ENCODE measurements at regions not wholly inside any gene's neighbourhood (a gene's known extent, or its start where the extent isn't known, plus 50 kb on each side); places are given as distances from the start of the nearest gene placed in this dataset.

DNA sequence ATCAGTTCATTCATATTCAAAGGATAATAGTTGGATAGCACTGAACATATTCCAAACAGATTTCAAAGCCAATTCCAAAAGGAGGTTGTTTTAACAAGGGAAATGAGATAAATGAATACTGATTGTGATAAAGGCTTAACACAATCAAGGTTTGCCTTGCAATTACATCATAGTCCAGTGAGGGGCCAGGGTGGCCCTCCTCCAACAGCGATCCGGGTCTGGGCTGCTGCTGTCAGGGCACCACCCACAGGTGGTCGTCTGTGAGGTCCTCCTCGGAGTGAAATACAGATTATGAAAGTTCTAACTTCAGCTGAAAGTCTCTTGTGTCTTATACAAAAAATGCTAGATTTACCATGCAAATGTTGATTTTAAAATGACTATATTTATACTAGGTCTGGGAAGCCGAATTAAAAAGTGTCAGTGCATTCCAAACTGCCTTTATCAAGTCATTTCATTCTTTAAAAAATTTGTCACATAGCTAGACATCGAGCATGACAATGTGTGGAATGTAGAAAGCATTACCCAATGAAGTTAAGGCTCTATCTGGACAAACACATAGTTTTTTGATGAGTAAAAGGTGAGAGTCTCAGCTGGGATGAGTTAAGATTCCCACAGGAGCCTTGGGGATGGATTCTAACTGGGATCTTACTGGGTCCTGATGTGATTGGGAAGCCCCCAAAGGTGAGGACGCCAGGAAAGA, 65.9 kb upstream of the SLC22A23 start:
- DNase-seq (ENCODE audit: extremely low read depth, low read depth), result no peak
- no peak overlapping the region for H3K4me3 ChIP-seq (replicated peaks; ENCODE audit: low read depth, low read length)
- TF ChIP-seq, protein P1, sequence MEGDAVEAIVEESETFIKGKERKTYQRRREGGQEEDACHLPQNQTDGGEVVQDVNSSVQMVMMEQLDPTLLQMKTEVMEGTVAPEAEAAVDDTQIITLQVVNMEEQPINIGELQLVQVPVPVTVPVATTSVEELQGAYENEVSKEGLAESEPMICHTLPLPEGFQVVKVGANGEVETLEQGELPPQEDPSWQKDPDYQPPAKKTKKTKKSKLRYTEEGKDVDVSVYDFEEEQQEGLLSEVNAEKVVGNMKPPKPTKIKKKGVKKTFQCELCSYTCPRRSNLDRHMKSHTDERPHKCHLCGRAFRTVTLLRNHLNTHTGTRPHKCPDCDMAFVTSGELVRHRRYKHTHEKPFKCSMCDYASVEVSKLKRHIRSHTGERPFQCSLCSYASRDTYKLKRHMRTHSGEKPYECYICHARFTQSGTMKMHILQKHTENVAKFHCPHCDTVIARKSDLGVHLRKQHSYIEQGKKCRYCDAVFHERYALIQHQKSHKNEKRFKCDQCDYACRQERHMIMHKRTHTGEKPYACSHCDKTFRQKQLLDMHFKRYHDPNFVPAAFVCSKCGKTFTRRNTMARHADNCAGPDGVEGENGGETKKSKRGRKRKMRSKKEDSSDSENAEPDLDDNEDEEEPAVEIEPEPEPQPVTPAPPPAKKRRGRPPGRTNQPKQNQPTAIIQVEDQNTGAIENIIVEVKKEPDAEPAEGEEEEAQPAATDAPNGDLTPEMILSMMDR (IDR thresholded peaks at IDR 0.05; ENCODE audit: low read depth, low read length, missing control alignments), result no peak

DNA sequence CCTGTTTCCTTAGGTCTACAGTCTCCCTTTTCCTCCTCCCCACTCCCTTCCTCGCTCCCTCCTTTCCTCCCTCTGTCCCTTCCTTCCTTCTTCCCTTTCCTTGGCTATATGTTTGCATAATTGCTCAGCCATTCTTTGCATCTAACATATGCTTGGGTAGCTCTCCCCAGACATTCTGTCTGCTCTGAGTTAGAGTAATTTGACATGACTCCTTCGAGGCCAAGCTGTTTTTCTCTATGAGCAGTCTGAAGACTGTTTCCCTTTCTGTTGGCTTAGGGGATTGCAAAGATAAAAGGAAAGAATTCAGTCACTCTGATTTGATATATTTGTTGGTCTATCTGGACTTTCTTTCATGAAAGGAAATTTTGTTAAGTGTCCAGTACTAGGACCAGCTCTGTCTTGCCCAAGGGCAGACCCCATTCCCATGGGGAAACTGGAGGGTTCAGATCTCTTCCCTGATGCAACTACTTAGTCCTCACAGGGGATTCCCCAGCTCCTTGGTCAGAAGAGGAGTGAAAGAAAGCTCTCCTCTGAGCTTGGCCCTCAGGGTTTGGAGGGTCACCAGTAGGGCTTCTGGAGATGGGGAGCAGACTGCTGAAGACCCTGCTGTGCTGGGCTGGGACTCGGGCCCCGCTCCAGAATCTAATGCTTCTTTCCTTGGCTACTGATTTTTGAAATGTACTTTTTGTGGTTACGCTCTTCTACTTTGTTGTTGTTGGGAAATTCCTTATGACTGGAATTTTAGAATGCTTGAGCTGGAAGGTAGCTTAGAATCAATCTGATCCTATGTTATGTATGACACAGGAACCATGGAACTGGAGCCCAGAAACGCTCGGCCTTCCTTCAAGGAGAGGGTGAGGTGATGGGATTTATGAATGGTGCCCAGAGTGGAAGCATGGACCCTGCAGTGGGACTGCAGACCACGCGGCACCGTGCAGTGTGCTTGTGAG, 63.7 kb upstream of the SLC22A23 start:
- no peak for DNase-seq (ENCODE audit: extremely low read depth, low read depth)
- TF ChIP-seq, protein P1 (IDR thresholded peaks at IDR 0.05; ENCODE audit: low read depth, low read length, missing control alignments), result no peak
- H3K4me3 ChIP-seq (replicated peaks; ENCODE audit: low read depth, low read length), result no peak overlapping the region

DNA sequence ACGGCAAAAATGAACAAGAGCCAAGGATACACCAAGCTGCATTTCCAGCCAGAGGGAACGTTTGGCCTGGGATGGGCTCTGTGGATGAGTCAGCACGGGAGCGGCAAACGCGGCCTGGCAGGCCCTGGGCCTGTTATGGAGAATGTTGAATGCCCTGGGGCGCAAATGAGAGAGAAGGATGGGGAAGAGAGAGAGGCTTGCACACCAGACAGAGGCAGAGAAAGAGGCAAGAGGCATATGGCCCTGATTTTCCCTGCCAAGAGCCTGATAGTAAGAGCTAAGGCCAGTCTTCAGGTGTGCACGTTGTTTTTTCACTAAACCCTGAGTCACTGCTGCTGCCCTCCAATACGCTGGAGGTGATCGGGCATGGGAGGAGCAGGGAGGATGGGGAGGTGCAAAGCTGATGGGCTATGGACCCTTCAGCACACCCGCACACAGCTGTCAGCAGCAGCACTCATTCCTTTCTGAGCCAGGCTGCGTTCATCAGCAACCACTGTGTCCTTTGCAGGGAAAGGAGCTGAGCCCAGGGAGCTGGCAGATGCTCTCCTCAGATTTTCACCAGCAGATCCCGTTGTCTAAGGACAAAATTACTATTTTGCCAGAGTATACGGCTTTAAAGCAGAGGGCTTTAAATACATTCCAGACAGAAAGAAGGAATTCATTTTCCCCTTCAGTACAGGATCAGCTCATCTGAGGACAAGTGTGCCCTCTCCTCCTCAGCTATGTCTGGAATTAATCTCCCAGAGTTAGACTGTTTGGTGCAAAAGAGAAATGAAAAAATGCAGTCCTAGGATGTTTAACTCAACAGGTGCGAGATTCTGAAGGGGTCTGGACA, 61.7 kb upstream of the SLC22A23 start:
- peak; percentile 71 for DNase-seq (ENCODE audit: extremely low read depth, low read depth)
- H3K4me3 ChIP-seq (replicated peaks; ENCODE audit: low read depth, low read length), result no peak overlapping the region
- TF ChIP-seq, protein P1 (IDR thresholded peaks at IDR 0.05; ENCODE audit: low read depth, low read length, missing control alignments), result no peak

DNA sequence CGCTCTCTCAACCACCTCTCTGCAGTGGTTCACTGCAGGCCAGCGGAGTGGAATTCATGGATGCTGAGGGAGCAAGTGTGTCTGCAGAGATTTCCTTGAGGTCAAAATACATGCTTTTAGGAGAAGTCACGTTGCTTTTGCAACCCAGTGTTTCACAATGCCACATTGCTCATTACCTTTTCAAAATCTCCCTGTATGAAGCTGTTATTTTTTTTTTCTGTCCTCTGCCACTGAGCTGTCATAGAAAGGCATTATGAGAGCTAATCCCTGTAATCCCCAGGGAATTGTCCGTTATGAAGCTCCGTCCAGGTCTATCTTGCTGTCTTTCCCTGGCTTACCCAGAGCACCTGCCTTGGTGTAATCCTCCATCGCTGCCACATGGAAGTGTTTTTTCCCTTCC, 60.5 kb upstream of the SLC22A23 start:
- TF ChIP-seq, protein P1 (IDR thresholded peaks at IDR 0.05; ENCODE audit: low read depth, low read length, missing control alignments), result no peak
- no peak overlapping the region for H3K4me3 ChIP-seq (replicated peaks; ENCODE audit: low read depth, low read length)
- DNase-seq (ENCODE audit: extremely low read depth, low read depth), result peak; percentile 22

DNA sequence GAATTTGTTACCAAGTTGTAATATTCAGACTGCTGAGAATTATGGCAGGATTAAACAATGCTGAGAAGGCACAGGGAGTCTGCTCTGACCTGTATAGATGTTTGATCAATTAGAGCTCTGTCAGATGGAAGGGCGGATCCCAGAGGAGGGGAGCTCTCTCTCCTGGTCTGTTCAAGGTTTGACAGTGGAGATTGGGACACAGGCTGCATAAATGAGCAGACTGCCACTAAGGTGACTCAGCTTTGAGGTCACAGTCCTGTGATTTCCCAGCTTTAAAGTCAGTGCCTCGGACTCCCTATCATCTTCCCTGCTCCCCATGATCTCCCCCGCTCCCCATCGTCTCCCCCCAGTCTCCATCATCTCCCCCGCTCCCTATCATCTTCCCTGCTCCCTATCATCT, 59.2 kb upstream of the SLC22A23 start:
- TF ChIP-seq, protein P1 (IDR thresholded peaks at IDR 0.05; ENCODE audit: low read depth, low read length, missing control alignments), result no peak
- no peak for DNase-seq (ENCODE audit: extremely low read depth, low read depth)
- no peak overlapping the region for H3K4me3 ChIP-seq (replicated peaks; ENCODE audit: low read depth, low read length)

DNA sequence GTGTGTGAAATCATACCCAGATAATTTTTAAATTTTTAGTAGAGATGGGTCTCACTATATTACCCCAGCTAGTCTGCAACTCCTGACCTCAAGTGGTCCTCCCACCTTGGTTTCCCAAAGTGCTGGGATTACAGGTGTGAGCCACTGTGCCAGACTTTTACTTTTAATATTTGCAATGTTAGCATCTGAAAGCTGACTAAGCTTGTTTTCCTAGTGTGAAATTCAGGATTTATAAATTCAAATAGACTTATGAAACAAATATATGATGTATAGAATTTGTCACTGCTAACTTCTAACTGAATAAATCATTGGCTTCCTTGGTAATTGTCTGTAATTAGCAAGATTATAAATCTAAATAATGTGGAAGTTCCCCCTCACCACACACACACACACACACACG, 58.8 kb upstream of the SLC22A23 start:
- TF ChIP-seq, protein P1 (IDR thresholded peaks at IDR 0.05; ENCODE audit: low read depth, low read length, missing control alignments), result no peak
- DNase-seq (ENCODE audit: extremely low read depth, low read depth), result no peak
- no peak overlapping the region for H3K4me3 ChIP-seq (replicated peaks; ENCODE audit: low read depth, low read length)
